ENCODE measurements at regions not wholly inside any gene's neighbourhood (a gene's known extent, or its start where the extent isn't known, plus 50 kb on each side); places are given as distances from the start of the nearest gene placed in this dataset.

GRCh38 chr2:209049608-209050007 is 374.2 kb upstream of the MAP2 start:
- no peak for TF ChIP-seq CTCF (IDR thresholded peaks at IDR 0.05; ENCODE audit: borderline replicate concordance, extremely low read depth, low read length, poor library complexity, severe bottlenecking)
- TF ChIP-seq EZH2 (IDR thresholded peaks at IDR 0.05; ENCODE audit: borderline replicate concordance, low read depth, low read length, severe bottlenecking) = no peak

All from DND-41 (cell line).